ENCODE measurements at regions not wholly inside any gene's neighbourhood (a gene's known extent, or its start where the extent isn't known, plus 50 kb on each side); places are given as distances from the start of the nearest gene placed in this dataset.

- TF ChIP-seq, protein P1, sequence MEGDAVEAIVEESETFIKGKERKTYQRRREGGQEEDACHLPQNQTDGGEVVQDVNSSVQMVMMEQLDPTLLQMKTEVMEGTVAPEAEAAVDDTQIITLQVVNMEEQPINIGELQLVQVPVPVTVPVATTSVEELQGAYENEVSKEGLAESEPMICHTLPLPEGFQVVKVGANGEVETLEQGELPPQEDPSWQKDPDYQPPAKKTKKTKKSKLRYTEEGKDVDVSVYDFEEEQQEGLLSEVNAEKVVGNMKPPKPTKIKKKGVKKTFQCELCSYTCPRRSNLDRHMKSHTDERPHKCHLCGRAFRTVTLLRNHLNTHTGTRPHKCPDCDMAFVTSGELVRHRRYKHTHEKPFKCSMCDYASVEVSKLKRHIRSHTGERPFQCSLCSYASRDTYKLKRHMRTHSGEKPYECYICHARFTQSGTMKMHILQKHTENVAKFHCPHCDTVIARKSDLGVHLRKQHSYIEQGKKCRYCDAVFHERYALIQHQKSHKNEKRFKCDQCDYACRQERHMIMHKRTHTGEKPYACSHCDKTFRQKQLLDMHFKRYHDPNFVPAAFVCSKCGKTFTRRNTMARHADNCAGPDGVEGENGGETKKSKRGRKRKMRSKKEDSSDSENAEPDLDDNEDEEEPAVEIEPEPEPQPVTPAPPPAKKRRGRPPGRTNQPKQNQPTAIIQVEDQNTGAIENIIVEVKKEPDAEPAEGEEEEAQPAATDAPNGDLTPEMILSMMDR (conservative IDR thresholded peaks at IDR 0.05; ENCODE audit: low read depth, low read length) = no peak
- TF ChIP-seq EZH2 (IDR thresholded peaks at IDR 0.05; ENCODE audit: borderline replicate concordance, low read depth, low read length, poor library complexity, severe bottlenecking) = no peak
These were observed 121.0 kb upstream of the RPS23 start for GRCh38 chr5:82399111-82399510.

Data from A673 (cell line).